ENCODE measurements at regions not wholly inside any gene's neighbourhood (a gene's known extent, or its start where the extent isn't known, plus 50 kb on each side); places are given as distances from the start of the nearest gene placed in this dataset.

GRCh38 chr1:215471463-215471862 lies 95.6 kb upstream of the KCTD3 start:
- no peak for TF ChIP-seq CTCF (IDR thresholded peaks at IDR 0.05)
- no peak for TF ChIP-seq POLR2A (IDR thresholded peaks at IDR 0.05)
